HG03159 (cell line): ENCODE measurements at regions not wholly inside any gene's neighbourhood (a gene's known extent, or its start where the extent isn't known, plus 50 kb on each side); places are given as distances from the start of the nearest gene placed in this dataset.
"Not testable (repeated sequence)": the region's sequence is repeated elsewhere in the genome, so short reads cannot be mapped to it uniquely, and the experiment has no call there.

Experiments used
- ATAC-seq: cut with Tn5 transposase; IDR thresholded peaks from one replicate; pipeline ENCODE4 v1.9.1; 2021; ENCODE audit warnings: mild to moderate bottlenecking, moderate library complexity; ENCODE audit not compliant: unreplicated experiment

DNA sequence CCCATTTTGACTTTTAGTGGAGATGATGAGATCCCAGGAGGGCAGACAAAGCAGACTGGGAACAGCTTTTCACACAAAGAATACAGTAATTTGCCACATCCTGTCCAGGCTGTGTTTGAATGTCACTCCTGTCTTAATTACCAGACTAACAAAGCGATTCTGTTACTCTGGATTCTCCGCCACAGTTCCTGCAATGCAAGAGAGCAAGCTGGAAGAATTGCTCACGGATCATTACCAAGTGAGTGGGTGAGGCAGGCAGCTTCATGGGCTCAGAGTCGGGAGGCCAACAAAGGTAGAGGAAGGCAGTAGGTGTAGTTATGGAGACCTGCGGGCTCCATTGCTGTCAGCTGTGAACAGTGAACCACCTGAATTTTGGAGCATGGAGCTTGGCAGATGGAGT is 250.5 kb upstream of the ATP5MC3 start:
- no peak for ATAC-seq

GRCh38 chr2:175431101-175431946 is 249.8 kb upstream of the ATP5MC3 start:
- ATAC-seq = no peak

DNA sequence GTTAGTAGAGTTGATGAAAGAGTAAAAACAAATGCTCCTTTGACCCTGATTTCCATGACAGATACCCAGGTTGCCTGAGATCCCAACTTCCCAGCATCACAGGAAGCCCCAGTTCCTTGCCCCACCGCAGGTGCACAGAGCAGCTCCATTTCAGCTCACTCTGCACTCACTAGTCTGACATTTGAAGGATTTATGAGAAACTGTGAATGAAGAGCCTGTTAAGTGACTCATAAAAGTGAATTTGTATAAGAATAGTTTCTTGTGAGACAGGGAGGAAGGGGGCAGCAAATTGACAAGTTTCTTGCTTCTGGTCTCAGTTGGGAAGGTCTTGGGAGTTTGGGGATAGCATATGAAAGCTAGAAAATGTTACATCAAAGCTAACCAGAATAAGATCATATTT is 248.7 kb upstream of the ATP5MC3 start:
- ATAC-seq = no peak

DNA sequence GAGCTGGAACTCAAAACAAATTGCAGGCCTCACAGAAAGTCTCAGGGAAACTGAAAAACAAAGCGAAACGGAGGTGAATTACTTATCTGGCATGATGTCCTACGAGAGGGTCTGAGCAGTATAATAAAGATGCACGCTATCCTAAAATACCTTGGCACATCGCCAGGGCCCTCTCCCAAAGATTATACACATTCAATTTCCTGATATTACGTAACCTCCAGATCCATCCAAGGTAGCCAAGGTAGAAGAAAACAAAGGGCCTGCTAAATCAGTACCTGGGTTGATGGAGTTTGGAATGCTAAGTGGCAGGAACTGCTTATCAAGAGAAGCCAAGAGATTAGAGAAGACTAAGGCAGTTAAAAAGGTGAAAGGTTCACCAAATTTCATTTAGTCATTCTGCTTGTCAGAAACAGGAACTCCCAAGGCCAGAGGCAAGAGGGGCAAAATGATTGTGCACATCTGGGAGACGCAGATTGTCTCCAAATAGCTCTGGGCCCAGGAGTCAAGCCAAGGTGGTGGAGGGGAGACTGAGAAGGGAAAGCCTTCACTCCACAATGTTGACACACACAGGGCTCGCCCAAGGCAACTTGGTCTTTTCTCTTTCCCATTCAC is 236.8 kb upstream of the ATP5MC3 start:
- ATAC-seq = no peak

GRCh38 chr2:175414882-175415487 is 233.5 kb upstream of the ATP5MC3 start:
- no peak for ATAC-seq

DNA sequence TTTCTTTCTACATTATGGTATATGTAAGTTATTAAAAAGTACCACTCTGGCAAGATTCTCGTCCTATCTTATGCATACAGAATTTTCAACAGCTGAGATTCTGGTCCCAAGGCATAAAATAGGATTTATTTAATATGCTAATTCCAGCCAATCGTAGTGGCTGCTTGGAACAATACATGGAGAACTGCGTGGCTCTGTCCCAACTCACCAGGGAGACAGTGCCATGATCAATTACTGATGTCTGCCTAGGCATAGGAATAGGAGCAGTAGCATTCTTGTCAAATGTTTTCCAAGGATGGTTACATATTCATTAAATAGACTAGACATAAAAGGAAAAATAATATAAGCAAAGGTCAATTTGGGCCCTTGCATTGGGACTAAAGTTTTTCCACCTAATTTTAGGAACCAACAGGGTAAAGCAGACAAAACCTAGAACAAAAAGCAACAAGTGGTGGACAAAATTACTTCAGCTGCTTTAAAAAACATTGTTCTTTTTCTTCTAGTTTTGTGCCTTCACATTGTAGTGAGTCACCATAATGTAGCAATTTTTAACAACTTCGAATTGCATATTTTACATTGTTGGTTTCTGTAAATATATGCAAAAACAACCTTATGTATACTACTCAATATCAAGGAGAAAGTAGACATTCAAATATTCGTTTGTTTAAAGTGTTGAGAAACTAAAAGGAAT is 232.8 kb upstream of the ATP5MC3 start:
- ATAC-seq = no peak

DNA sequence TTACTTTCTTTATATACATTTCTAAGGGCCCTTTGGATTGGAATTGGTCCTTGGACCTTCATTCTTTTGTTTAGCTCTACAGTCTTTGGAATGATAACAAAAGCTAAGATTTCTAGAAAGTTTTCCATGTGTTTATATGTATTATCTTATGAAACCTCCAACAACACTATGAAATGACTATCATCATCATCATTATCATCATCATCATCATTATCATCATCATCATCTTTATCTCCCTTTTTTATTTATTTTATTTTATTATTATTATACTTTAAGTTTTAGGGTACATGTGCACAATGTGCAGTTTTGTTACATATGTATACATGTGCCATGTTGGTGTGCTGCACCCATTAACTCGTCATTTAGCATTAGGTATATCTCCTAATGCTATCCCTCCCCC is 229.4 kb upstream of the ATP5MC3 start:
- ATAC-seq = not testable (repeated sequence)

DNA sequence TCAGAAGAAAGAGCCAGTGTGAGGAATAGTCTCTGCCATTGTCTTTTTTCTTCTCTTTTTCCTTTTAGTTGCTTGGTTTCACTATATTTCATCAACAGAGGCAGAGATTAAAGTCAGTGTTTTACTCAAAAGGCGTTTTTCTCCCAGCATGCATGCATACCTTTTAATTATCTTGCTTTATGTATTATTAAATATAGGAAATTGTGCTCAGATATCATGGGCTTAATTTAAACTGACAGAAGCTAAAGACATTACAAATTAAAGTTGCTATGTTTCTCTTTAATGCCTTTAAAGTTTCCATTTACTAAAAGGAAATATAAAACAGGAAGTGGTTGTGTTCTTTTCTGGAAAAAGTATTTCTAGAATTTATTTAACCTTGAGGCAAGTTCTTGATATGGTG is 223.3 kb upstream of the ATP5MC3 start:
- no peak for ATAC-seq

GRCh38 chr2:175403599-175404221 is 222.2 kb upstream of the ATP5MC3 start:
- no peak for ATAC-seq

GRCh38 chr2:175402571-175402970 is 221.1 kb upstream of the ATP5MC3 start:
- ATAC-seq = no peak

GRCh38 chr2:175401956-175402469 is 220.5 kb upstream of the ATP5MC3 start:
- ATAC-seq = no peak

DNA sequence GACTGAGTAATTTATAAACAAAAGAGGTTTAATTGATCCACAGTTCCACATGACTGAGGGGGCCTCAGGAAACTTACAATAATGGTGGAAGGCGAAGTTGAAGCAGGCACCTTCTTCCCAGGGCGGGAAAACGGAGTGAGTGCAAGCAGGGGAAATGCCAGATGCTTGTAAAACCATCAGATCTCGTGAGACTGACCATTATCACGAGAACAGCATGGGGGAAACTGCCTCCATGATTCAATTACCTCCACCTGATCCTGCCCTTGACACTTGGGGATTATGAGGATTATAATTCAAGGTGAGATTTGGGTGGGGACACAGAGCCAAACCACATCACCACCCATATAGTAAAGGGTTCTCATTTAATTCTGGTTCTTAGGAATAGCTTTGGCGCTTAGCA is 219.5 kb upstream of the ATP5MC3 start:
- no peak for ATAC-seq

- ATAC-seq = no peak
These were observed 217.8 kb upstream of the ATP5MC3 start for GRCh38 chr2:175399326-175399725.

- ATAC-seq = no peak
These were observed 217.3 kb upstream of the ATP5MC3 start for GRCh38 chr2:175398848-175399247.

DNA sequence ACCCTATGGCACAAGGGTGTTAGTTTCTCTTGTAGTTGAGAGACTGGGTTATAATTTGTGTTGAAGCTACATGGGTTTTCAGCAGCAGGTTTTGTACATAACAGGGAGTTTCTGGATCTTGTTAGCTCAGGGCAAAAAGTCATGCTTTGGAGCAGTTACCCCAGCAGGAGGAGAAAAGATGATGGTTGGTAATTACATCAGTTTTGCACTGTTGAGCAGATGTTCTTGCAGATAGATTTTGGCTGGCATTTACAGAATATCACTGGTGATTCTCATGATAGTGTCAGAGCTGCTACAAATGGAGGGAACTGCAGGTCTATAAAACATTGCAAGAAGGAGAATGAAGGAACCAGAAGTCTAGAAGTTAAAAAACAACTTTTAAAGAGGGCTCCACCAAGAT is 215.2 kb upstream of the ATP5MC3 start:
- no peak for ATAC-seq

DNA sequence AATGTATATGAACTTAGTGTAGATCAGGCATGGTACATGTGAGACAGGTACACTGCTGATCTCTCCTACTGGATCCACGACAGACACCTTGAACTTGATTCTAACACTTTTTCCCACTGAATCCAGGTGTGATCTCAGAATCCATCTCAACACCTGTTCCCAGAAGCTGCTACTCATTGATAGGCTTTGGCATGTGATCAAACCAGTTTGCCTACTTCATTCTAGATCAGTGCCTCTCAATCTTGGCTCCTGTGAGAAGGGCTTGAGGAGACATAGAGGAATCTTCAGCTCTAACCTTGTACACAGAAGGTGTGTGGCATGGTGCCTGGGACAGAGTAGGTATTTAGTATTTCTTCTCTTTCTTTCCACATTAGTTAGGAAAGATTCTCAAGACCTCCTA is 212.3 kb upstream of the ATP5MC3 start:
- ATAC-seq = no peak

DNA sequence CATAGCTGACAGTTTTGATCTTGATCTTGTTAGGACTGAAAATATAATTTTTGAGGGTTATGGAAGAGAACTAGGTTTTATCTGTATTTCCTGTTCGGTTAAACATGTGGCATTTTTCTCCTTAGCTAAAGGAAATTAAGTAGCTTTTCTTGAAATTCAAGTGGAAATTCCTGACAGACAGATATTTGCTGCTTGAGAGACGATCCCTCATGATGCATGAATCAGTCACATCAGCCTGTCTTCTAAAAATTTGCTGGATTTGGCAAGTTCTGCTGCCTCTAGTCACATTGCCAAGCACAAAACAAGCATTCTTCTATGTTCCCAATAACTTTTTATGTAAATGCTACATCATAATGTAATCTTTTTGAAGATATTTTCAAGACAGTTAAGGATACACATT is 201.8 kb upstream of the ATP5MC3 start:
- no peak for ATAC-seq

DNA sequence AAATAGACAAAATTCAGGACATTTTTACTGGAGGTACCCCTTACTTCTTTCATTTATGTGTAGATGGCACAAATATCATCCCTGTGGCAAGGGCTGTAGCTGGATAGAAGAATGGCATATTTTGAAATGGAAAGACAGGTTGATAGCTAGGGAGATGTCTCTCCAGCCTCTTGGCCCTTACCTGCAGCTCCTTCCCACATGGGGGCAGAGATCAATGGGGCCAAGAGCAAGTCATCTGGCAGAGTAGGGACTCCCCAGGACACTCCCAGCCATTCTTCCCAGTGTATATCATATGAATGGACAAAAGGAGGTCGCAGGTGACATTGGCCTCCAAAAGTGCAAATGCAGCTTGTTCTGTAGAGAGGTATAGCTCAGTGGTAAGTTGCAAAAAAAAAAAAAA is 192.2 kb upstream of the ATP5MC3 start:
- ATAC-seq = no peak

GRCh38 chr2:175372704-175373701 is 191.5 kb upstream of the ATP5MC3 start:
- ATAC-seq = no peak

- no peak for ATAC-seq
These were observed 189.9 kb upstream of the ATP5MC3 start for GRCh38 chr2:175371378-175371777.
